Embryonic facial prominence (tissue), 1 donor: ENCODE measurements at regions not wholly inside any gene's neighbourhood (a gene's known extent, or its start where the extent isn't known, plus 50 kb on each side); places are given as distances from the start of the nearest gene placed in this dataset.

ENCODE experiments used
- DNase-seq: peaks from one replicate; pipeline ENCODE4 v3.0.0-alpha.2; 2016; ENCODE audit errors: extremely low spot score

DNA sequence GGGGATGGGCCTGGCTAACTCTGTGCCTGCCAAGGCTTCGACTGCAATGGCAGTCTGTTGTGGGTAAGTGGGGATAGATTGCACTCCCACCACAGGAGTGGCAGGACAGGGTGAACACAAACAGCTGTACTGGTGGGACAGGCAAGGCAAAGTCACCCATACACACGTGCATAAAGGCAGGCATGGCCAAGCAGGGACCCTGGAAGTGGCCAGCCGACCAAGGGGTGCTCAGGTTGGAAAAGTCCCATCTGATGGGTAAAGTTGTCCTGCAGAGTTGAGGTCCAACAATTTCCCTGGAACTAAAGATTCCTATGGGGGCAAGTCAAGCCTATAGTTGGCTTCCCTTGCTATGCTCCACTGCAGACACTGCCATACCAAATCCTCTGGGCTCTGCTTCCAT is 1961.9 kb upstream of the ADGRL3 start:
- no peak for DNase-seq

- no peak for DNase-seq
These were observed 1960.1 kb upstream of the ADGRL3 start for GRCh38 chr4:59240011-59240410.

- no peak for DNase-seq
These were observed 1957.1 kb upstream of the ADGRL3 start for GRCh38 chr4:59243038-59243437.

- no peak for DNase-seq
These were observed 1953.1 kb upstream of the ADGRL3 start for GRCh38 chr4:59247032-59247431.

- no peak for DNase-seq
These were observed 1951.8 kb upstream of the ADGRL3 start for GRCh38 chr4:59248313-59248712.

GRCh38 chr4:59249110-59249509 is 1951.0 kb upstream of the ADGRL3 start:
- DNase-seq = no peak

DNA sequence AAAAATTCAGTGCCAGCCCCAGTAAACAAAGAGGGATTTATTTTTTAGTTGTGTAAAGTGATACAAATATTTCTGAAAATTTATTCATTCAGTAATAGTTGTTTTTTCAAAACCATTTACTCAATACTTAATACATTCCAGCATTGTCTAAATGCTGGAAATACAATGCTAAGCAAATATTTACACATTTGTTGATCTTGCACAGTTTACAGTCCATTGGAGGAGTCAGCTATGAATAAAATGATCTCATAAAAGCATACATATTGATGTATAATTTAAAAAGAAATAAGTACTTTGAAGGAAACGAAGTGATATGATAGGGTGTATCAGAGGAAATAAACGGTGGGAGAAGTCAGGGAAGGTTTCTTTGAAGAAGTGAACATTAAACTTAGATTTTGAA is 1942.1 kb upstream of the ADGRL3 start:
- no peak for DNase-seq

DNA sequence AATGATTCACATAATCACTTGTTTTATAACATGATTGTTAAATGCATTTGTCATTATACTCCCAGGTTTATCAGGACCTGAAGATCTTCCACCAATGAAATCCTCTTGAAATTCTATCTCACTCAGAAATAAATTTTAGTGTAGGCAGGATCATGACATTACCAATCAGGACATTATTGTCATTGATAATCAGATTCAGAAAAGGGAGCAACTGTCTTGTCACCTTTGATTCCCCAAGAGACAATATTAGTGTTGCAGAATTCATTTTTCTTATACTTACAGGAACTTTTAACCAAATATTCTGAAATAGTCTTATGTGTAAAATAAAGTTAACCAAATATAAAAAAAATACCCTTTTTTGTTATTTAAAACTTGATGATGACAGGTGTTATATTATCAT is 1892.5 kb upstream of the ADGRL3 start:
- no peak for DNase-seq

DNA sequence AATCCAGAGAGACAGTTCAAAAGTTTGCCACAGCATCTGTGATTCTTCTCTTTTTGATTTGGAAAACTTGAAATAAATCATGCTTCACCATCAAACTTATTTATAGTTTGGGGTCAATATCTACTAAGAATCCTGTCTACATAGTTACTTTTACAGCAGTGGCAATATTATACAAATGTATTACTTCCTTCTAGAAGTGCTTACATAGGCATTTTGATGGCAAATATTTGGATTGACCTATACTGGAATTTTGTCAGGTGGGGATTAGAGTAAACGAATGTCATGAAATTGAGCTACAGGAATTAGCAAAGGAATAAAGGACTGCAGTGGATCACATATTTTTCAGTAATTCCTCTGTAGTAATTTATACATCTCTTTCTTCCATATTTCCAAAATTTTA is 1885.5 kb upstream of the ADGRL3 start:
- no peak for DNase-seq

- DNase-seq = no peak
These were observed 1860.5 kb upstream of the ADGRL3 start for GRCh38 chr4:59339631-59340030.

GRCh38 chr4:59341506-59341905 is 1858.6 kb upstream of the ADGRL3 start:
- DNase-seq = no peak

- DNase-seq = no peak
These were observed 1851.2 kb upstream of the ADGRL3 start for GRCh38 chr4:59348949-59349348.

GRCh38 chr4:59369229-59369628 is 1830.9 kb upstream of the ADGRL3 start:
- no peak for DNase-seq

- no peak for DNase-seq
These were observed 1825.7 kb upstream of the ADGRL3 start for GRCh38 chr4:59374416-59374815.

- DNase-seq = no peak
These were observed 1819.2 kb upstream of the ADGRL3 start for GRCh38 chr4:59380841-59381366.

DNA sequence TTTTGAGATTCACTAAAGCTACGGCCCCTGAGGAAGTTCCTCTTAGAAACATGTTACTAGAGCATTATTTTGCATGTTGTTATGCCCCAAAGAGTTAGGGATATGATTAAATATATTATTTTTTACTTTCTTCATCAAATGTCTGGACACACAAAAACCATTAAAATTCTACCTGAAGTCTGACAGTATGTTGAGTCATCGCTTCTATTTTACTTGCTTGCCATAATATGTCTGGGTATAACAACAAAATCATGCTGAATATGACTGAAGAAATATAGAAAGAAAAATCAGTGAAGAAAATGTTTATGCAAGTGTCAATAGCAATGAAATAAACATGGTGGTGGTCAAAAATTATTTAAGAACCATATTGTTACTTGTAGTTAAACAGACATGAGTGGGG is 1818.5 kb upstream of the ADGRL3 start:
- no peak for DNase-seq

GRCh38 chr4:59387759-59388758 is 1812.1 kb upstream of the ADGRL3 start:
- no peak for DNase-seq

DNA sequence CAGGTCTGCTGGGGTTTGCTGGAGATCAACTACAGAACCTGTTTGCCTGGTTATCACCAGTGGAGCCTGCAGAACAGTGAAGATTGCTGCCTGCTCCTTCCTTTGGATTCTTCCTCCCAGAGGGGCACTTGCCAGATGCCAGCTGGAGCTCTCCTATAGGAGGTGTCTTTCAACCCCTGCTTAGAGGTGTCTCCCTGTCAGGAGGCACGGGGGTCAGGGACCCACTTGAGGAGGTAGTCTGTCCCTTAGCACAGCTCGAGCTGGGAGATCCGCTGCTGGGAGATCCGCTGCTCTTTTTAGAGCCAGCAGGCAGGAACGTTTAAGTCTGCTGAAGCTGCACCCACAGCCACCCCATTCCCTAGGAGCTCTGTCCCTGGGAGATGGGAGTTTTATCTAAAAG is 1806.3 kb upstream of the ADGRL3 start:
- no peak for DNase-seq

DNA sequence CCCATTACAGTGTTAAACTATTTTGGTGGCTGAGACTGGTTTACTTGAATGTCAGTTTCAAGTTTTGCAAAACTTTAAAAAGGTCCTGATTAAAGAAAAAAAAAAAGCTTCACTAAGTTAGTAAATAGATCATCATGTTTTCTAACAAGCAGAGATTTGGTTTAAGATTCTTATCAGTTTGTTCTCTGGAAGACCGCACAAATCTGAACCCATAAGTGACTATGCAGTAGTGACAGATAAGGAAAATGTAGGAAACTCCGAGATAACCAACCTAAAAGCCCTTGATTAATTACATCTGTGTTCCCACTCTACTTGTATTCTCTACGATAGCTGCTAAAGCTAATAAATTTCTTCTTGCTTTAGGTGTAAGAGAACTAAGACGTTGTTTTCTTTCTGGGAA is 1799.8 kb upstream of the ADGRL3 start:
- DNase-seq = no peak

GRCh38 chr4:59409647-59410046 is 1790.5 kb upstream of the ADGRL3 start:
- DNase-seq = no peak

- DNase-seq = no peak
These were observed 1787.4 kb upstream of the ADGRL3 start for GRCh38 chr4:59412739-59413138.

GRCh38 chr4:59455751-59456150 is 1744.4 kb upstream of the ADGRL3 start:
- DNase-seq = no peak

DNA sequence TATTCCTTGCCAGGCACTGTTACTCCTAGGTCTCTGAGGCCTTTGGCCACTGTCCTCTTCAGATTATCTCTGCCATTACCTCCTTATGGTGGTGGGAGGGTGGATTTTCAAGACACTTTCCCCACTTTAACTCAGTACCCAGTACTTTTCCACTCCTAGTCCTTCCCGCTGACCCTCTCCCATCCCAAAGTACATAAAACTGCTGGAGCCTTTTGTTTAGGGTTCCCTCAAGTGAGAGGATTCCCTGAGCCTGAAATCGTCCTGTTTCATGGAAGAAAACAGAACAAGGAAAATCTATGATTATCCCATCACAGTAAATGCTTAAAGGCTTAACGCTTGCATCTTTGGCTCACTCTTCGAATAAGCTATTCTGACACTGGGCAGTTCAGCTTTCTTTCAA is 1742.5 kb upstream of the ADGRL3 start:
- no peak for DNase-seq
